HEK293T (cell line): ENCODE measurements at regions not wholly inside any gene's neighbourhood (a gene's known extent, or its start where the extent isn't known, plus 50 kb on each side); places are given as distances from the start of the nearest gene placed in this dataset.

Experiments used
- ARNT ChIP-seq: fragments of 450-650 bp; IDR thresholded peaks from 2 replicates; pipeline ENCODE4 v1.6.1; 2017; ENCODE audit warnings: mild to moderate bottlenecking
- BHLHE40 ChIP-seq: fragments of 450-650 bp; IDR thresholded peaks from 2 replicates; pipeline ENCODE4 v1.6.1; 2016; ENCODE audit warnings: mild to moderate bottlenecking, moderate library complexity, borderline replicate concordance
- CTBP1 ChIP-seq: fragments of 450-650 bp; IDR thresholded peaks from 2 replicates; pipeline ENCODE4 v1.6.1; 2016; ENCODE audit warnings: borderline replicate concordance
- ELF4 ChIP-seq: fragments of 450-650 bp; IDR thresholded peaks from 2 replicates; pipeline ENCODE4 v1.6.1; 2017; ENCODE audit warnings: antibody characterized with exemption
- FOXM1 ChIP-seq: fragments of 450-650 bp; IDR thresholded peaks from 2 replicates; pipeline ENCODE4 v1.6.1; 2017; ENCODE audit warnings: mild to moderate bottlenecking, borderline replicate concordance
- SP1 ChIP-seq: fragments of 450-650 bp; IDR thresholded peaks from 2 replicates; pipeline ENCODE4 v1.6.1; 2017
- SUZ12 ChIP-seq: fragments of 450-650 bp; IDR thresholded peaks from 2 replicates; pipeline ENCODE4 v1.6.1; 2016; ENCODE audit warnings: mild to moderate bottlenecking
- TARDBP ChIP-seq: fragments of 450-650 bp; IDR thresholded peaks from 2 replicates; pipeline ENCODE4 v1.6.1; 2016

DNA sequence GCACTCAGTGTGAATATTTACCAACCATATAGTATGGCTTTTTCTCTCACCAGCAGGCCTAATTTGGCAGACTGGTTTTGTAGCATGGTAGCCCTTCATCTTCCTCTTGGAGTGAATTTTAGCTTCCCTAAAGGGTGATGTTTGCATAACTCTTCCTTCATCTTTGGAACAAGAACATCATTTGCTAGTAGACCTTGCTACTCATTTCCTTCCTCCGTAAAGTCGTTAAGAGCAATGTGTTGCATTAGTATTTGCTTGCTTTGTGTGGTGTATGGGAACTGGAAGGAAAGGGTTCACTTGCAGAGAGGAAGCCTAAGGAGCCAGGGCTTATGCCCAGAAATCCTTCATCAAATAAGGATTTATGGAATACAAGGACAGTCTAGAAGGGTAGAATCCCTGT lies 50.2 kb upstream of the PGRMC2 start:
- TF ChIP-seq ARNT: no peak
- no peak for TF ChIP-seq BHLHE40
- TF ChIP-seq TARDBP: no peak
- no peak for TF ChIP-seq FOXM1
- no peak for TF ChIP-seq SP1
- no peak for TF ChIP-seq ELF4
- no peak for TF ChIP-seq CTBP1
- TF ChIP-seq SUZ12: no peak
